NCI-H128 (cell line): ENCODE measurements at regions not wholly inside any gene's neighbourhood (a gene's known extent, or its start where the extent isn't known, plus 50 kb on each side); places are given as distances from the start of the nearest gene placed in this dataset.

Experiments
- DNase-seq: peaks from one replicate; lab custom pipeline; 2025; ENCODE audit not compliant: unreplicated experiment; lab: John Stamatoyannopoulos, UW

DNA sequence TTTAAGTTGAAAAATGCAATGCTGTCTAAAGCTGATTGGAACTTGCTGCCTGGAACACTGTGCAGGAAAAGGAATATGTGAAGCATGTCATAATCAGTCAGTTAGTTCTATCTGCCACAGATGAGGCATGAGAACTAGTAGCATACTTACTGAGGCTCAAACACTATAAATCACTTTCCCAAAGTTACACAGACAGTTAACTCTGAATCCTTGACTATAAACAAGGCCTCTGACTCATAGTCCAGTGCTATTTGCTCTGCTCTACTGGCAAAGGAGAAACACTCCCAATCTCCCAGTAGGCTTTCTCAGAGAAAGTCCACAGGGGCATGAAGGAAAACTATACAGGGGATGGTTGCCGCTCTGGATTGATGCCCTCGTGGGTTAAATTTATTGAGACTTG lies 2078.4 kb upstream of the TENM3 start:
- DNase-seq: no peak

DNA sequence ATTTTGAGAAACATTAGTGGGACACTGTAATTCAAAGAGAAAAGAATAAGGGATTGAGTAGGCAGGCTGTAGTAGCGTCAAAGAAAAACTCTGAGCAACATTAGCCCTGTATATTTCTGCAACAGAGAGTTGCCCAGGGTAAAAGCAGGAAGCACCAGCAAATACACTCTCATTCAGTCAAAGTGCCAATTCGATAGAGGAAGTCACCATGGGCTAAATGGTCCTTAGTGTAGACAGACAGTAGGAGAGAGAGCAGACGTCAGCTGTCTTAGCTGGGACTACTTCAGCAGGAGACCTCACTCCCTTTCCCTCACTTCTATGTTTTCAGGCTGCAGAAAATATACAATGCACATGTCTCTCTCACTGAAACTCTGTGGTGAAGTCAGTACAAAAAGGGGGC lies 2073.8 kb upstream of the TENM3 start:
- no peak for DNase-seq

DNA sequence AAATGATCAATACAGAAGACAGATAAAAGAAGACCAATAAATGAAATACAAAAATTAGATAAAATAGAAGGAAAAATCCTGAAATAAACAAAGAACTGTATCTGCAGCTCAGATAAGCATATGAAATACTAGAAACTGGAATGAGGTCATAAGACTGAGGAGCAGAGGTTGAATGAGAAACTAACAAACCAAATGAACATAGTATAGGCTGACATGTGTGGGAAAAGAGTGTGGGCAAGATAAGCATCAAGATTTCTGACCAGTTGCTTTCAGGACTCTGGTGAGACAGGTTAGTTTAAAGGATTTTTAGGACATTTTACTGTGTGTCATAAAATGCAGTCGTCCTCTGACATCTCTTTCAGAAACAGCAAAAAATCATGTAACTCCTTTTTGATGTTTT lies 2073.2 kb upstream of the TENM3 start:
- DNase-seq: no peak

DNA sequence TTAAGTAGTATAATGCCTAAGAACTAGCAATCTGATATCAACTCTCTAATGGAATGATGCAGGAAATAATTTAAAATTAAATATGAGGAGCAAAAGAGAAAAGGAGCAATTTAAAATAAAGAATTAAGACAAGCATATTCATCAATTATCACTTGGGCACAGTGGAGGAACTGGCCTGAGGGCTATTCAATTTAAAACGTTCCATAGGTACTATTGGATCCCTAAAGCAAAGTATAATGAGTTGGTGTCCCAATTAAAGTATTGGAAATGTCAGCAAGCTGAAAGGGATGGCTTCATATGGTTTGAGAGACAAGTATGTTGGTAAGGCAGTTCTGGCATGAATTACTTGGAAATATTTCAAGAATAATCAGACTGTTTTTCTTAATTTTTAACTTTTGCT lies 2064.1 kb upstream of the TENM3 start:
- DNase-seq: no peak

DNA sequence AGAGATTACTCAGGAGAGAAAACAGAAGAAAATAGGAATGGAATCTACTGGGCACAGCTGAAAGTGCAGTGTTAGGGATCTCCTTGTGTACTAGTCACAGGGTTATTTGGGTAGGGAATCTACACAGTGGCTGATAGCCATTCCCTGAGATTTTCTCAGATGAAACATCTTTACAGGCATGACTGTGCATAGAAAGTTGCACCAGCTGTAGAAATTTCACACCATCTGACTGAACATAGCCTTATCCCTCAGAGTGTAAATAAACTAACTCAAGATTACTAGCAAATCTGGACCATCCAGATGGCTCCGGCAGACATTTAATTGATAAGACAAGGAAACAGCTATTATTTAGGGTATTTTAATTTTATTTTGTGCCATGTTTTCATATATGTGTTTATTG lies 2053.5 kb upstream of the TENM3 start:
- DNase-seq: no peak

DNA sequence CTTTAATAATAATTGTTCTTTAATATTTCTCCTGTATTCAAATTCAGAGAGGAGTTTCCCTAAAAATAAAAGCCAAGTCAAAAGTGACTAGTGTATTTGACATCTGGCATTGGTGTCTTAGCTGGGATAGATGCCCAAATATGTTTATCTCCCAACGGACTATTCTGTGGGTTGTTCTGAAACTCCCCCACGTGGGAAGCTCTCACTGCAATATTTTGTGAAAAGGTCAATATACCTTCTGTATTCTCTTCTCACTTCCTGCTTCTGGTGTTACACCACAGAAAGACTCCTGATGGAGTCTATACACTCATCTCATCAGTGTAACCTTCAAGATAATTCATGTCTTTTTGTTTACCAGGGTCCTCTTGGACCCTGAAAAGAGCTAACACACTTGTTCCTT lies 2052.8 kb upstream of the TENM3 start:
- DNase-seq: no peak

DNA sequence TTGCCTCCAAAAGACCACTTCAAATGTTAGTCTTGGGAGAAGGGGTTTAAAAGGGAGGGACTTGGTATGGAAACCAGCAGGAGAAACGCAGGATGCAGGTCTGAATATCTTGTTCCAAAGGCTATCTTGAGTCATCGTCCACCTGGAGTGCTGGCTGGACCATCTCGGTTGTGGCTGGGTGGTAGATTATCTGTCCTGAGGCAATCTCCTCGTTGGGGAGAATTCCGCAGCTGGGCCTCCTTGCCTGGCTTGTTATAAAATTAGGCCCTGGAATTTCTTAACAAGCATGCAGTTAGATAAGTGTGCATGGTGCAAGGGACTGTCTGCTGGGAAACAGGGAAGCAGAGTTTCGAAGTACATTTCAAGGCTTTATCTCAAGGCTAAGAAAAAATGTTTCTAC lies 2045.7 kb upstream of the TENM3 start:
- DNase-seq: no peak

DNA sequence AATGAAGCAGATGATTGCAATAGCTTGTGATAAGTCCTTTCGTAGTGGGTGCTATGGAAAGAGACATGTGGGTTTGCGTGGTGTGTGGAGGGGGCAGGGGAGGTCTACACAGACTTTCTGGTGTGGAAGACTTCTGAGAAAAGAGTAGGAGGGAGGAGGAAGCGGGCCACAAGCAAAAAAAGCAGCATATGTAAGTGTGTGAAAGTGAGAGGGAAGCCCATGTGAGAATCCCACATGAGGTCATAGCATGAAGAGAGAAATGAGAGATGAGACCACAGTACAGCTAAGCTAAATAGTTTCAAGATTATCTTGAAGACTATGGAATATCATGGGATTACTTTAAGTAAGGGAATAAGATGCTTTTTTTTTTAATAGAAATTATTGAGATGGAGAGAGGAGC lies 2039.9 kb upstream of the TENM3 start:
- DNase-seq: no peak

DNA sequence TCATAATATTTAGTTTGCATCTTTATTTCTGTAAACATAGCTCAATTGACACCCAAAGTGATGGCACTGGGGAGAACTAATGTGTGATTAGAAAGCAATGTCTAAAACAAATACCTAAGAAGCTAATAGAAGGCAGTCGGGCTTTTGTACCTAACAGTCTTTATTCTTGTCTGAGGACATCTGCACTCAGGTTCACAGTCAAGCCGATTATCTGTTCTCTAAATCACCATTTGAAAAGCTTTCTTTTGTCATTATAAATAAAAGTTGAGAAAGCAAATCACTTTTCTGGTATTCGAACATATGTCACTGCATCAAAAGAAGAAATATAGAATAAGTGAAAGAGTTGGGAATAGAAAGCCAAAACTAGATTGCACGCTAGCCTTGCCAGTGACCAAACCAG lies 2037.9 kb upstream of the TENM3 start:
- no peak for DNase-seq

DNA sequence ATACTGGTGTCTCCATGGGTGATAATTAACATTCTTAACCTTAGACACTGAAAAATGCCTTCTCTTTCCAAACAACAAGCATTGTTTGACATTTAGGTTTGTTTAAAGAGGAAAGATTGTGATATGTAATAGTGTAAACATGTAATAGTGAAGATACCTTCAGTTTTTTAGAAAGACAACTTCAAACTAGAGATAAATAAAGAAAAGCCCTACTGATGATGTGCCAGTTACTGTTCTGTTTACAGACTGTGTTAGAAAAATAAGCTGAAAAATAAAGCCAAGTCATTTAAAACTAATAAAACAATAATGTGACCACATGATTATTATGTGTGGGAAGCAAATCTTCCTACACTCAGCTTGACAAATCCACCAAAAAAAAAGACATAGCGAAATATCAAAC lies 2035.3 kb upstream of the TENM3 start:
- DNase-seq: no peak

DNA sequence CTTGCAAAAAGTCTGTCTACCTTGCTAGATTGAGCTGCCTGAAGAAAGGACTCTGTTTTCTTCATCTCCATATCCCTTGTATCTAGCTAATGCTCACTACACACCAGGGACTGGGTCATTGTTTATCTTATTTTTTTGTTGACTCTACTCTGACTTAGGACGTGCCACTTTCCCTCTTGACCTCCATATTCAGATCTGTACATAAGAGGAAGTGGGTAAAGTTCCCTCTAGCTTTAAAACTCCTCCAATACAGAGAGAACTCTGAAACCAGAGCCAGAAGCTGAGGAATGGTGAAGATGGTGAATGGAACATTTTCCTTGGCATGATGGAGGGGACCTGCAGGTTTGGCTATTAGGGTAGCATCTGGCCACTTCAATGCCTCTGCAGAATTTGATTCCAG lies 2026.1 kb upstream of the TENM3 start:
- no peak for DNase-seq

DNA sequence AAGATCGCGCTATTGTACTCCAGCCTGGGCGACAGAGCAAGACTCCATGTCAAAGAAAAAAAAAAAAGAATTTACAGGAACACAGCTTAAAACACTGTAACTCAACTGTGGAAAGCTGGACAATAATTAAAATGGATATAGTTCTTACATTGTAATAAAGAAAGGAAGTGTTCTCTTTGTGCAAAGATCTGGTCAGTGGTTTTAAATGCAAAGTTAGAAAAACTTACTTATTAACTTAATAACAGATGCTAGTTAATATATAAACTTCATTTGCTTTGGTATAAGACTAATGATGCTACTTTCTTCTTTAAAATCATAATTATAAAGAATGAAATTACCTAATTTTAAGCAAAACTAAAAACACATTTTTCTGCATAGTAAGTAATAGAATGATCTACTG lies 2024.1 kb upstream of the TENM3 start:
- no peak for DNase-seq

DNA sequence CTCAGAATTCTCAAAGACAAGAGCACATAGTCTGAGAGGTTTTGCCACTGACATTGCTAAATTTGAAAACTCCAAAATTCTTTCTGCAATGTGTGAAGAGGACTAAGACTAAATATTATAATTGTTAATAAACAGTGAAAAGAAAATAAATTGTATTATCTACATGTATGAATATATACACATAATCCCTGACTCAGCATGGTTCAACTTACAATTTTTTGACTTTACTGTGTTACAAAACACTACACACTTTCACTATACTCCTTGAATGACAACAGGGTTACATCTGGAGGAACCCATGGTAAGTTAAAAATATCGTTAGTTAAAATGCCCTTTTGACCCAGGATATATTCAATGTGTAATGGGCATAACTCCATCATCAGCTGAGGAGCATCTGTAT lies 2017.2 kb upstream of the TENM3 start:
- DNase-seq: no peak

DNA sequence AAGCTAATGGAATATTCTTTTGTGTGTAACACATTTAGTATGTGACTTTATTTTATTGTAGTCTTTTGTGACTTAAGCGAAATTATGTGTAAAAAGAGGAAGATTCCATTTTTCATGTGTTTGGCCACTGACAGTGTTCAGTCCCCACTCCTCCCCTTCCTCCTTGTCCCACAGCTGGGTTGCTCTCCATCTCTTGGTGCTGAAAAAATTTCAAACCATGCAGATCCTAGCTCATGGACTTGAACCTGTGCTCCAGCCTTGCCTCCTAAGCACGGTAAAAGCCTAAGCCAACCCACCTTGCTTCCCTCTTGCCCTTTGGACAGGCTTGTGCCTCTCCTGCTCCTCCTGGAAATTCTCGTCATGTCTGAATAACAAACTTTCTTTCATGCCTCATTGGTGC lies 2008.5 kb upstream of the TENM3 start:
- DNase-seq: no peak

DNA sequence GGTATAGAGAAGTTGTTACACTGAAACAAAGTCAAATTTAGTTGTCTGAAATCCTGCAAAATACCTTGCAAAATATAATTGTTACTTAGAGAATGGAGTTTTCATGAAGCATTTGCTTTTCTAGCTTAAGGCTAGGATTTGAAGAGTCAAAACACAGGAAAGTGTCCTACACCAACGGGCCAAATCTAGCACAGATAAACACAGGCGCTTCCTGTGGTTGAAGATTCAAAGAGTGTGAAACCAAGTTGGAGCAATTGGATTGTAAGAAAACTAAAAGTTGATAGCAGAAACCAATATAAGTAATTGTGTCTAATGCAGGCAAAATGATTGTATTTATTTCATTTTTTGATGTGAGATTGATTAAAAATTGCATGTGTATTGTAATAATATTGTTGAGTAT lies 2002.5 kb upstream of the TENM3 start:
- no peak for DNase-seq

DNA sequence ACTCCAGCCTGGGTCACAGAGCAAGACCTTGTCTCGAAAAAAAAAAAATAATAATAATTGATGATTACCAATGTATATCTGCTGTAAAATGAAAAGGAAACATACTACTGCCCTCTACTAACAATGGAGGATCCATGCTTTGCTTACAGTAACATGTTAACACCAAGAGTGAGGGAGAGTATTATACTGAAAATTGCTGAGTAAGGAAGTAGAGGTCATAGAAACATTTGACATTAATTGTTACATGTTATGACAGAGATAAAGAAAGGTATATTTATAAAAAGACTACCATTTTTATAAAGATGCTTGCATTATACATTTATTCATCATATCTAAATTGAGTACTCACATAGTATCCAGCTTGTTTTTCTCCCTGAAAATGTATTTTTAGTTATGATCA lies 1989.8 kb upstream of the TENM3 start:
- DNase-seq: no peak

DNA sequence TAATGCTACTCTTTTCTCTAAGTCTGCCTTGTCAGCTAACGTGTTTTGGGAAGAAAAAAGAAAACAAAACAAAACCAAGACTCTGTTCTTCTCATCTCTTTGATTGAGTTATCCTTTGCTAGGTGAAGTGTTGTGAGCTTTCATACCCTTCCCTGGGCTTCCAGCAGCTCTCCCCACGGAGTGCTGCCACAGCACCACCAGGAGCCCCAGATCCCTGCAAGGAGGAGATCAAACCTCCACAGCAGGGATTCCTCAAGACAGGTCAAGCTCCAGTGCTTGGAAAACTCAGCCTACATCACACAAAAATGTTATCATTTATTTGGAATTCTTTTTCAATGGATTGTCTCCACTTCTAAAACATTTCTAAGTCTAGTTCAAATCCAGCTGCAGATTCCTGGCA lies 1981.9 kb upstream of the TENM3 start:
- DNase-seq: no peak

DNA sequence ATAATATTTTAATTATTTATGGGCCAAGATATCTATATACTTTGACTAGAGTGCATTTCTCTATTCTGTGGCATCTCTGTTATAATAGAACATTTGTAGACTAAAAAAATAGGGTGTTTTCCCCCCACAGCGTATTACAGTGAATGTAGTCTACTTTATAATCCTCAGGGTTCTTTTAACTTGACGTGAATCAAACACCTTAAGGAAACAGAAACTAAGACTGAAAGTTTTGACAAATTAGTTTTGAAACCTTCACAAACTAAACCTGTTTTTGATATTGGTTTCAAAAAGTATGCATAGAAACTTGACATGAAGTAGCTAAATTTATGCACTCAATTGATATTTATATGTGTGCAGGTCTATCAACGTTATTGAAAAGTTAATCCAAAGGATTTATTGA lies 1963.1 kb upstream of the TENM3 start:
- DNase-seq: no peak

DNA sequence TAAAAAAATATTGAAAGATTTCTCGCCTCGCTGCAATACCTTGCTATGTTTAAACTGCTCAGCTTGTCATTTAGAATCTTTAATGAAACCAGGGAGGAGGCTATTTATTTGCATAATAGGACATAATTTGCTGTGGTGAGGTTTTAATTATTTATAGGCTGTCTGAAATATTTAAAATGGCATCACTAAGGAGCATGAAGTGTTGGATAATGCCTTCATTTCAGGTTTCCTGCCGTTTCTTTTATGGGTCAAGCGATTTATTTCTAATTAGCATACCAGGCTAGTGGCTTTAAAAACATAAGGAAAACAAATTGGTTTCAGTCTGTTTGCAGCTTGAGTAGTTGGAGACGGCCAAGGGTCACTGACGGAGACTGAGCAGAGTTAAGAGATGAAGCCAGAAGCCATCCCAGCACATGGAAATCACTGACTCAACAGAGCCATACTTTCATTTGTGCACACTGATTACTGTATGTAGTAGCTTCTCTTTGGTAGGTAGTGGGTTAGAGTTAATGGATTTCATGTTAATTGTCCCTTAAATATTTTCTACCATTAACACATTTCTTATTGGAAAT lies 1962.4 kb upstream of the TENM3 start:
- DNase-seq: no peak

DNA sequence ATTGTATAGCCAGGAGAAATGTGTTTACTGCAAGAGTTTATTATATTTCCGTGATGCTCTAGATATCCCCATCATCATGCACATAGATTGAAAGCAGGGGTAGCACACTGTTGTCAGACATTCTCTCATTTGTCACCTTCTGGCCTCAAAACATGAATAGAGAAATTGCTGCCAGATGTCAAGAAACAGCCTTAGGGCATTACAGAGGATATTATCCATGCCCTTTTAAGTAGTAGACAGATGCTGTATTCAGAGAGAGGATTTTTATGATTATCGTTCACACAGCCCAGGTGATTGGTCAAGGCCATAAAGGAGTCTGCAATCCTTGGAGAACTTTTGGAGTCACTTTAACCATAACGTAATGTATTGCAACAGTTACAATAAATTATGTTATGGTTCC lies 1961.5 kb upstream of the TENM3 start:
- DNase-seq: no peak

DNA sequence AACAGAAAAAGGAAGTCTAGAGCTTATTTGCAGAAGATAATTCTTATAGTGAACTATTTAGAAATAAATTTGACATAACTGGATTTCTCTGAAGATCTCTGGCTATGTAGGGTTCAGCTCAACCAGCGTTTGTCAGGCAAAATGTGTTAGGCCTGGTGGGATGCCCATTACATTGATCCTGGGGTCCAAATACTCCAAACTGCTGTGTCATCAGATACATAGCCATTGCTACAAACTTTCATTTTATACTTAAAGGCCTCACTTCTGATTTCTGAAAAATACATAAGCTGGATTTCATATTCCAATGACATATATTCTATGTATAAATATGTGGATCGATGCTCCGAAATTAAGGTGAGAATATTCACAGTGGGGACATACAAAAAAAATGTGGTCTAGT lies 1958.9 kb upstream of the TENM3 start:
- DNase-seq: no peak

DNA sequence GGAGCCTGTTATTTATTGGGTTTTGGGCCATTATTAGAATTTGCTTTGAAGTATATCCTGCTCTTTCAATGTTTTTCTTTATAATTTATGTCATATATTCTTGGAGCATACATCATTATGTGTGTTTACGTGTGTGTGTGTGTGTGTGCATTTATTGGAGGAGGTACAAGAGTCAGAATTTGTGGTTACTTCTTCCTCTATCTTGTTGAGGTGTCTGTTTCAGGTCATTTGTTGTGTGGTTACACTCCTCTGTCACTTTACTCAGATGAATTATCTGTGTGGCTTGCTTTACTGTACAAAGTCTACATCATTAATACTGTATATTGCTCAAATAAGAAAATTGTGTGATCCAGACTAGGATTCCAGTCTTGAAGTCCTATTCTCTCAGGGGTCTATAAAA lies 1957.4 kb upstream of the TENM3 start:
- no peak for DNase-seq

DNA sequence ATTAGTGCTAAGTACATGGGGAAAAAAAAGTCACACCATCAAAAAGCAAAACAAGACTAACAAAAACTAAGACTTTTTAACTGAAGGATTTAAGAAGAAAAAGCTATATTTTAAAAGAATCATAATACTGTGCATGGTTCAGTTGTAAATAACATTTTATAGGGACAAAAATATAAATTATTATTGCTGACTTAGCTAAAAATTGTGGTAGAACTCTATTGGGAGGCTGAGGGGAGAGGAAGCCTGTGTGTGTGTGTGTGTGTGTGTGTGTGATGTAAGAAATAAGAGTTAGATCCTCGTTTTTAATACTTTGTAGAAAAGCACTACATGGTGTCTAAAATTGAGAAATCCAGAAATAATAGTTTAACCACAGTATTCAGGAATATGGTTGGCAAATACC lies 1950.9 kb upstream of the TENM3 start:
- DNase-seq: no peak

DNA sequence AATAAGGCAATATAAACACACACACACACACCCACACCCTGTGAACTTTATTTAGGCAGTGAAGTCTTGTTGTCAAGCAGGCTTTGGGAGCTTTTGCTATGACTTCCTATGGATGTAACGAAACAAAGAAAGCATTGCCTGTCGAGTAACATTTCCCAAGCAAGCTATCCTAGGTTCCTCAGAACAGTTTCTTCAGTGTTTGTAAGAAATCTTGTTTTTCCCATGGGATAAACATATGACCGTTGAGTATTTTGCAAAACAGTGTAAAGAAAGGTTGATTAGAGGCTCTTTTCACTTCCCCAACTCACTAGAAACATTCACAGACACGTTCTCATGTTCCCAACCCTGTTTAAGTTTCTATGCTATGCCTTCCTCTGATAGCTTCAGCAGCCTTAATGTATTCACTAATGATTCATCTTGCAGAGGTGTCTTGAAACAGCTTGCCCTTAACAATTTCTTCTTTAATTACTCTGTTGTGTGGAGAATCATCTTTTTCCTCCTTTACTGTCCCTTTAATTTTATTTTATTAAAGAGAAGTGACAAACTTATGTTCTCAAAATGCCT lies 1947.1 kb upstream of the TENM3 start:
- no peak for DNase-seq
